ENCODE measurements at regions not wholly inside any gene's neighbourhood (a gene's known extent, or its start where the extent isn't known, plus 50 kb on each side); places are given as distances from the start of the nearest gene placed in this dataset.

GRCh38 chr20:12294678-12295077, 377.0 kb downstream of the BTBD3 start:
- no peak overlapping the region for H3K4me3 Mint-ChIP-seq (ENCODE audit: low read depth)
- no peaks in the 10 kb centered on the region for H3K27me3 Mint-ChIP-seq
- peaks cover 21% of the 10 kb centered on the region for H3K9me3 Mint-ChIP-seq (ENCODE audit: low read depth)
- no peak for DNase-seq (ENCODE audit: low spot score, unreplicated experiment)
- H3K4me1 Mint-ChIP-seq (ENCODE audit: low read depth) = peaks cover 2% of the 10 kb centered on the region
- H3K36me3 Mint-ChIP-seq (ENCODE audit: insufficient read depth) = peaks cover 7% of the 10 kb centered on the region
- H3K27ac Mint-ChIP-seq = no peak overlapping the region
- TF ChIP-seq, protein P1, sequence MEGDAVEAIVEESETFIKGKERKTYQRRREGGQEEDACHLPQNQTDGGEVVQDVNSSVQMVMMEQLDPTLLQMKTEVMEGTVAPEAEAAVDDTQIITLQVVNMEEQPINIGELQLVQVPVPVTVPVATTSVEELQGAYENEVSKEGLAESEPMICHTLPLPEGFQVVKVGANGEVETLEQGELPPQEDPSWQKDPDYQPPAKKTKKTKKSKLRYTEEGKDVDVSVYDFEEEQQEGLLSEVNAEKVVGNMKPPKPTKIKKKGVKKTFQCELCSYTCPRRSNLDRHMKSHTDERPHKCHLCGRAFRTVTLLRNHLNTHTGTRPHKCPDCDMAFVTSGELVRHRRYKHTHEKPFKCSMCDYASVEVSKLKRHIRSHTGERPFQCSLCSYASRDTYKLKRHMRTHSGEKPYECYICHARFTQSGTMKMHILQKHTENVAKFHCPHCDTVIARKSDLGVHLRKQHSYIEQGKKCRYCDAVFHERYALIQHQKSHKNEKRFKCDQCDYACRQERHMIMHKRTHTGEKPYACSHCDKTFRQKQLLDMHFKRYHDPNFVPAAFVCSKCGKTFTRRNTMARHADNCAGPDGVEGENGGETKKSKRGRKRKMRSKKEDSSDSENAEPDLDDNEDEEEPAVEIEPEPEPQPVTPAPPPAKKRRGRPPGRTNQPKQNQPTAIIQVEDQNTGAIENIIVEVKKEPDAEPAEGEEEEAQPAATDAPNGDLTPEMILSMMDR (IDR thresholded peaks at IDR 0.05; ENCODE audit: unreplicated experiment) = no peak

DNA sequence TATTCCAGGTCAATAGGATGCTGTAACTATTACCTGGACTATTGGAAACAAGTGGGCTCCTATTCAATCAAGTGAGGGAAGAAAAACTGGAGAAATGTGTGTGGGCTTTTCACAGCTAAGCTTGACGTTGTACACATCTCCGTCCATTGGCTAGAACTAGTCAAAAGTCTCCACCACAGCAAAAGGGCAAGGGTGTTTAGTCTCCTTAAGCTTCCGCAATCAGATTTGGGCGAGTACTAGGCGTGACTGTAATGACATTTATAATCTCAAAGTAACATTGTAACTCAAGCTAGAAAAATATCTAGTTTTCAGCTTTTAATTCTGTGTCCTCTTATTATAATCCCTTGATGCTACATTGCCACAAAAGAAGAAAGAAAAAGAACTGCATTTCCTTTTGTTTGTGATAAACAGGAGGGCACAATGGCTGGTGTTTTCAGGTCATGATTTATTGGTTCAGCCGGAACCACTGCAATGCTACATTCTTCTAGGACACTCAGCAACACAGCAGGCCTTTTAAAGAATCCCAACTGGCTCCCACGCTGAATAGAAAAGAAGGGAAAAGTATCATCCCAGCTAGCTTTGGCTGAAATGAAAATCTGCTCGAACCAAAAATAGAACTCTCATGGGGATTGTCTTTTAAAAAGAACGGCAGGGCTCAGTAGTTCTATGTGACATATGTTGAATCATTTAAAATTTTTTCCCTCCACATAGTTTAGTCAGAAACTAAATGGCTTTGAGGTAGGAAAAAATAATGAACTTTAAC, 387.7 kb downstream of the BTBD3 start:
- DNase-seq (ENCODE audit: low spot score, unreplicated experiment) = no peak
- H3K27me3 Mint-ChIP-seq = no peaks in the 10 kb centered on the region

GRCh38 chr20:12306107-12306506, 388.4 kb downstream of the BTBD3 start:
- peaks cover 17% of the 10 kb centered on the region for H3K36me3 Mint-ChIP-seq (ENCODE audit: insufficient read depth)
- no peak overlapping the region for H3K27ac Mint-ChIP-seq
- H3K4me3 Mint-ChIP-seq (ENCODE audit: low read depth) = no peak overlapping the region
- no peak for DNase-seq (ENCODE audit: low spot score, unreplicated experiment)
- TF ChIP-seq, protein P1 (IDR thresholded peaks at IDR 0.05; ENCODE audit: unreplicated experiment) = no peak
- H3K4me1 Mint-ChIP-seq (ENCODE audit: low read depth) = peaks cover 8% of the 10 kb centered on the region
- H3K9me3 Mint-ChIP-seq (ENCODE audit: low read depth) = peaks cover 18% of the 10 kb centered on the region
- H3K27me3 Mint-ChIP-seq = no peaks in the 10 kb centered on the region

More for the DNA sequence above, 387.7 kb downstream of the BTBD3 start:
- Mint-ChIP-seq H3K9me3 (ENCODE audit: low read depth) (peaks cover 18% of the 10 kb centered on the region), H3K36me3 (ENCODE audit: insufficient read depth) (peaks cover 17% of the 10 kb centered on the region), H3K4me3 (ENCODE audit: low read depth) (no peak overlapping the region), H3K4me1 (ENCODE audit: low read depth) (peaks cover 12% of the 10 kb centered on the region), H3K27ac (peak overlapping the region; percentile 11)
- TF ChIP-seq, protein P1 (IDR thresholded peaks at IDR 0.05; ENCODE audit: unreplicated experiment) = no peak

DNA sequence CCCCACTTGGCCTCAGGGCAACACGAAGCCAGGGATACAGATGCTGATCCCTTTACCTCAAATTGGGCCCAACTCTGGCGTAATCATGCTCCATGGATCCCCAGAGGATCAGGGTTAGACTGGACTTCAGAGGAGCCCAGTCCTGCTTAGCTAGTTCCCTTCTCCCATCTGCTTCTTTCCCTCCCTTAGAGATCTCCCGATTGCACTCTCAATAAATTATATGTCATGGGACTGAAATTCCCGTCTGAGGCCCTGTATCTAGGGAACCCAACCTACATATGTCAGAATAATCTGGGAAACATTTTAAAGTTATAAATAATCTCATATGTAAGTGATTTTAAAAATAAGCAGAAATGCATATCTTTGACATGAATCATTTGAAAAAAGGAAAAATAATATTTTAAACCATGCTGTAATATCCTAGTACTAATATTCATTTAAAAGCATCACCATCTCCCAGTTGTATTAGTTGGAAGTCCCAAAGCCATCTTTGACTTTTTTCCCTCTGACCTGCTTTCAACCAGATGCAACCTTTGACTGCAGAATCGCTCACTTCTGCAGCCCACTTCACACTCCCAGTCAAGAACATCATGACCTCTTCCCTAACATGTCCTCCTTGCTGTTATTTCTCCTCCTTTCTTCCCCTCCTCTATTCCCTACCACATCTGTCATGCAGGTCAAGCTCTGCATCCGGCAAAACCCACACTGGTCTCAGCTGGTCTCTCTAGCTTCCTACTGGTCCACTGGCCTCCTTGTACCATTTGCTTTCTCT, 393.6 kb downstream of the BTBD3 start:
- Mint-ChIP-seq H3K4me3 (ENCODE audit: low read depth) (no peak overlapping the region), H3K27ac (no peak overlapping the region), H3K36me3 (ENCODE audit: insufficient read depth) (peaks cover 7% of the 10 kb centered on the region), H3K27me3 (no peaks in the 10 kb centered on the region), H3K9me3 (ENCODE audit: low read depth) (peaks cover 6% of the 10 kb centered on the region), H3K4me1 (ENCODE audit: low read depth) (peaks cover 14% of the 10 kb centered on the region)
- no peak for DNase-seq (ENCODE audit: low spot score, unreplicated experiment)
- TF ChIP-seq, protein P1 (IDR thresholded peaks at IDR 0.05; ENCODE audit: unreplicated experiment) = no peak

DNA sequence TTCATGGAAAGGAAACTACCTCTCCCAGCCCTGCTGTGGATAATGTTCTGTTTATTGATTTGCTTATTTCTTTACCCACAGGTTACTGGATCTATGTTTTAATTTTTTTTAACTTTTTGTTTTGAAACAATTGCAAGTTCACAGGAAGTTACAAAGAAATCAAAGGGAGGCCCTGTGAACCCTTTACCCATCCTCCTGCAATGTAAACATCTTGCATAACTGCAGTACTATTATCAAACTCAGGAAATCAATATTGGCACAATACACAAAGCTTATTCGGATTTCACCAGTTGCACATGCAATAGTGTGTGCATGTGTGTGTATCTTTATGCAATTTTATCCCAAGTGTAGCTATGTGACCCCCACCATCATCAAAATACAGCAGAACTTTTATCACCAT, 398.0 kb downstream of the BTBD3 start:
- H3K36me3 Mint-ChIP-seq (ENCODE audit: insufficient read depth) = no peaks in the 10 kb centered on the region
- TF ChIP-seq, protein P1 (IDR thresholded peaks at IDR 0.05; ENCODE audit: unreplicated experiment) = no peak
- no peak for DNase-seq (ENCODE audit: low spot score, unreplicated experiment)
- H3K27ac Mint-ChIP-seq = no peak overlapping the region
- H3K4me3 Mint-ChIP-seq (ENCODE audit: low read depth) = no peak overlapping the region
- H3K4me1 Mint-ChIP-seq (ENCODE audit: low read depth) = peaks cover 30% of the 10 kb centered on the region
- H3K9me3 Mint-ChIP-seq (ENCODE audit: low read depth) = no peaks in the 10 kb centered on the region
- H3K27me3 Mint-ChIP-seq = no peaks in the 10 kb centered on the region

Data from progenitor cell of endocrine pancreas (in vitro differentiated cells).